Endothelial cell of umbilical vein (primary cell): ENCODE measurements at regions not wholly inside any gene's neighbourhood (a gene's known extent, or its start where the extent isn't known, plus 50 kb on each side); places are given as distances from the start of the nearest gene placed in this dataset.

Experiments
- BruUV-seq: library from RNA; stranded (reverse); fragments of 400-500 nt; replicated peaks from 2 replicates; lab custom pipeline; 2021; lab: Mats Ljungman, UMichigan
- CTCF ChIA-PET: fragments of 300-600, 350-600 bp; sonication (Branson Sonifier 250); formaldehyde crosslinking; loops from one replicate; lab custom pipeline; 2021; ENCODE audit warnings: antibody characterized with exemption, inconsistent platforms; lab: Charles Lee
- POLR2A ChIA-PET: fragments of 300-600, 350-600 bp; sonication (Branson Sonifier 250); formaldehyde crosslinking; loops from one replicate; lab custom pipeline; 2021; ENCODE audit warnings: antibody characterized with exemption, inconsistent platforms; lab: Charles Lee
- DNase-seq: peaks from one replicate; pipeline ENCODE4 v3.0.0-alpha.2; 2011; ENCODE audit warnings: low read depth, low spot score
- FAIRE-seq: peaks from 2 replicates; lab custom pipeline; 2011; peaks lifted over from hg19 to GRCh38; lab: Jason Lieb, UNC
- H2AFZ ChIP-seq: 2 replicates; pipeline ENCODE4 v1.6.0; 2012; ENCODE audit warnings: low read depth, low read length, control low read depth, inconsistent platforms
- H3K27ac ChIP-seq: 2 replicates; pipeline ENCODE4 v1.5.1; 2011; ENCODE audit warnings: low read depth, mild to moderate bottlenecking, control low read depth, low read length, moderate library complexity; ENCODE audit not compliant: insufficient read depth
- H3K27me3 ChIP-seq, 2 experiments: 2 replicates each; pipeline versions ENCODE4 v1.6.0 to v1.6.1; 2011; ENCODE audit warnings: low read length in 2 of 2, mixed read lengths in 1 of 2; ENCODE audit not compliant: control insufficient read depth in 2 of 2, insufficient read depth in 2 of 2
- H3K36me3 ChIP-seq, 2 experiments: 2 replicates in 1 of 2; 3 replicates in 1 of 2; pipeline ENCODE4 v1.5.1; 2011; ENCODE audit warnings: low read length in 2 of 2, mild to moderate bottlenecking in 1 of 2, moderate library complexity in 1 of 2; ENCODE audit not compliant: control insufficient read depth in 2 of 2, insufficient read depth in 2 of 2; ENCODE audit errors: extremely low read depth in 1 of 2
- H3K4me1 ChIP-seq: 3 replicates; pipeline ENCODE4 v1.5.1; 2011; ENCODE audit warnings: mild to moderate bottlenecking, low read length; ENCODE audit not compliant: control insufficient read depth, insufficient read depth; ENCODE audit errors: extremely low read depth
- H3K4me2 ChIP-seq: 2 replicates; pipeline ENCODE4 v1.6.1; 2011; ENCODE audit warnings: low read length, control low read depth, mixed read lengths; ENCODE audit not compliant: insufficient read depth
- H3K4me3 ChIP-seq, 3 experiments: fragments of 200-600 bp in 1 of 3; sonication (generic), shearing (Covaris generic) in 1 of 3; replicated peaks in 1 of 3; 2 replicates each; pipeline ENCODE4 v1.5.1; 2011 to 2016; ENCODE audit warnings: control low read depth in 3 of 3, low read length in 3 of 3, mild to moderate bottlenecking in 2 of 3, inconsistent platforms in 1 of 3, low read depth in 1 of 3, moderate library complexity in 1 of 3; ENCODE audit not compliant: insufficient read depth in 1 of 3
- H3K79me2 ChIP-seq: 2 replicates; pipeline ENCODE4 v1.6.0; 2012; ENCODE audit warnings: low read length, inconsistent platforms; ENCODE audit not compliant: control insufficient read depth, insufficient read depth
- H3K9ac ChIP-seq: replicated peaks from 2 replicates; pipeline ENCODE3; 2011; ENCODE audit warnings: low read length, control low read depth; ENCODE audit not compliant: insufficient read depth; ENCODE audit errors: extremely low read depth
- H3K9me1 ChIP-seq: replicated peaks from 3 replicates; pipeline ENCODE4 v1.6.0; 2011; ENCODE audit warnings: mild to moderate bottlenecking, low read length; ENCODE audit not compliant: control insufficient read depth, insufficient read depth; ENCODE audit errors: extremely low read depth
- H3K9me3 ChIP-seq: replicated peaks from 2 replicates; pipeline ENCODE4 v1.5.1; 2012; ENCODE audit warnings: low read length, inconsistent platforms; ENCODE audit not compliant: control insufficient read depth, insufficient read depth
- H4K20me1 ChIP-seq: replicated peaks from 2 replicates; pipeline ENCODE3; 2011; ENCODE audit warnings: mild to moderate bottlenecking, low read length; ENCODE audit not compliant: control insufficient read depth, insufficient read depth; ENCODE audit errors: extremely low read depth
- EZH2 ChIP-seq: IDR thresholded peaks from 2 replicates; pipeline ENCODE4 v1.6.1; 2012; ENCODE audit warnings: borderline replicate concordance, low read depth, mild to moderate bottlenecking, moderate library complexity, low read length, inconsistent platforms; ENCODE audit not compliant: severe bottlenecking
- FOS ChIP-seq: IDR thresholded peaks from 2 replicates; pipeline ENCODE4 v1.6.1; 2011; ENCODE audit warnings: mild to moderate bottlenecking, low read length, moderate library complexity, borderline replicate concordance; ENCODE audit not compliant: insufficient read depth
- GATA2 ChIP-seq: IDR thresholded peaks from 2 replicates; pipeline ENCODE4 v1.7.0; 2011; ENCODE audit warnings: low read depth, mild to moderate bottlenecking, moderate library complexity, mixed read lengths, low read length; ENCODE audit not compliant: insufficient read length, insufficient read depth
- JUN ChIP-seq: IDR thresholded peaks from 2 replicates; pipeline ENCODE4 v1.6.1; 2011; ENCODE audit warnings: borderline replicate concordance, low read depth; ENCODE audit not compliant: insufficient read length, insufficient read depth
- MYC ChIP-seq: IDR thresholded peaks from one replicate; pipeline ENCODE4 v1.6.1; 2011; ENCODE audit warnings: mild to moderate bottlenecking, low read depth, low read length
- POLR2A ChIP-seq: IDR thresholded peaks from 2 replicates; pipeline ENCODE4 v1.6.1; 2012; ENCODE audit warnings: low read depth, mild to moderate bottlenecking, control low read depth, low read length
- POLR2AphosphoS5 ChIP-seq: IDR thresholded peaks from 2 replicates; pipeline ENCODE4 v1.6.1; 2012; ENCODE audit warnings: low read depth, mild to moderate bottlenecking, control low read depth, low read length, moderate library complexity; ENCODE audit not compliant: insufficient read depth
- dilution Hi-C: fragments of 300-500 bp; cut with MboI; formaldehyde crosslinking; loops from one replicate; pipeline ENCODE4 v1.15.0; 2019; ENCODE audit warnings: low sequenced_read_pairs; ENCODE audit not compliant: extremely low pct_ligation_motif_present
- intact Hi-C: fragments of 100-400 bp; cut with micrococcal nuclease; formaldehyde crosslinking; loops from one replicate; pipeline ENCODE4 v1.10.0; 2022
- TF ChIP-seq, protein P1 (sequence below): IDR thresholded peaks from 2 replicates; pipeline ENCODE4 v1.6.1; 2011; ENCODE audit not compliant: insufficient read depth, insufficient read length
- TF ChIP-seq, protein P2 (sequence below), 2 donors: IDR thresholded peaks; 1 replicate in 1 of 2; 2 replicates in 1 of 2; pipeline ENCODE4 v1.5.1; 2011; ENCODE audit warnings: low read length in 2 of 2, mild to moderate bottlenecking in 2 of 2, moderate library complexity in 2 of 2, control low read depth in 1 of 2, inconsistent platforms in 1 of 2, low read depth in 1 of 2; ENCODE audit not compliant: insufficient read depth in 1 of 2; ENCODE audit errors: extremely low read depth in 1 of 2

DNA sequence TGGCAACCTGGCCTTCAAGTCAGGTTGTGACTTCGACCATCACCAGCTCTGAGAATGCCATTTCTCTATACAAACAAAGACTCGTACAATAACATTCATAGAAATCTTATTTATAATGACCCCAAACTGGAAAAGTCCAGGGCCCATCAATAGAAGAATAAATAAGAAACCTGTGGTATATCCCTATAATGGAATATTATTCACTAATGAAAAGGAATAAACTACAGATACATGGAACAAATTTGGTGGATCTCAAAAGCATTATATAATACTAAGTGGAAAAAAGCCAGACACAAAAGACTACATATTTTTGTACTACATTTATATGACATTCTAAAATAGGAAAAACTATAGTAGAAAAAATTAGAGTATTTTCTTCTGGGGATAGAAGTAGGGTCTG, 109.4 kb upstream of the INPP4B start:
- H3K9me1 ChIP-seq, result no peaks in the 10 kb centered on the region
- H3K4me1 ChIP-seq, result no peaks in the 10 kb centered on the region
- FAIRE-seq (no peak), DNase-seq (no peak)
- no peak overlapping the region for H3K4me2 ChIP-seq
- no peaks in the 10 kb centered on the region for H3K79me2 ChIP-seq
- H4K20me1 ChIP-seq, result no peaks in the 10 kb centered on the region
- H2AFZ ChIP-seq, result no peak overlapping the region
- ChIA-PET POLR2A (no interaction called here), CTCF (no interaction called here)
- no TSS peak for BruUV-seq
- H3K27ac ChIP-seq, result no peak overlapping the region
- dilution Hi-C loops (no loop called here), intact Hi-C loops (no loop called here)
- no peak overlapping the region for H3K9ac ChIP-seq
- no peaks in the 10 kb centered on the region for H3K27me3 ChIP-seq
- no peak for TF ChIP-seq MYC
- no peak overlapping the region for H3K4me3 ChIP-seq
- H3K36me3 ChIP-seq, result no peaks in the 10 kb centered on the region
- H3K9me3 ChIP-seq, result no peaks in the 10 kb centered on the region

DNA sequence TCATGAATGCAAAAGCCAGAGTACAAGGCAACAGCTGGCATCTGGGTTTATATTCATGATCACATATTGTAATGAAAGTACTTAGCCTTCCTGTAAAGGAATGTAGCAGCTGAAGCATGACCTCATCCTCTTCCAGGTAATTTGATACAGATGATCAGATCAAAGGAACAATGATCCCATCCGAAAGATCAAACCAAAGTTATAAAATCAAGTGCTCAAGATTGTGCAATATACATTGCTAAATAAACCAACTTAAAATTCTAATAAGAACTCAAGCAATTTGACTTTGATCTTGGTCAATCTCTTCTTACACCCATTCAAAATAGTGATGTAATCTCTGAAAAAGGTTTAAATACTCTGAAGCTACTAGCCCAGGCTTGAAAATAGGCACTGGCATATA, 113.1 kb upstream of the INPP4B start:
- BruUV-seq, result no TSS peak
- POLR2A ChIA-PET, result no interaction called here
- no peak for TF ChIP-seq POLR2A
- TF ChIP-seq MYC, result no peak
- no peak for TF ChIP-seq JUN
- TF ChIP-seq EZH2, result no peak
- TF ChIP-seq, protein P1, sequence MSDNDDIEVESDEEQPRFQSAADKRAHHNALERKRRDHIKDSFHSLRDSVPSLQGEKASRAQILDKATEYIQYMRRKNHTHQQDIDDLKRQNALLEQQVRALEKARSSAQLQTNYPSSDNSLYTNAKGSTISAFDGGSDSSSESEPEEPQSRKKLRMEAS, result no peak
- TF ChIP-seq GATA2, result no peak
- TF ChIP-seq, protein P2, sequence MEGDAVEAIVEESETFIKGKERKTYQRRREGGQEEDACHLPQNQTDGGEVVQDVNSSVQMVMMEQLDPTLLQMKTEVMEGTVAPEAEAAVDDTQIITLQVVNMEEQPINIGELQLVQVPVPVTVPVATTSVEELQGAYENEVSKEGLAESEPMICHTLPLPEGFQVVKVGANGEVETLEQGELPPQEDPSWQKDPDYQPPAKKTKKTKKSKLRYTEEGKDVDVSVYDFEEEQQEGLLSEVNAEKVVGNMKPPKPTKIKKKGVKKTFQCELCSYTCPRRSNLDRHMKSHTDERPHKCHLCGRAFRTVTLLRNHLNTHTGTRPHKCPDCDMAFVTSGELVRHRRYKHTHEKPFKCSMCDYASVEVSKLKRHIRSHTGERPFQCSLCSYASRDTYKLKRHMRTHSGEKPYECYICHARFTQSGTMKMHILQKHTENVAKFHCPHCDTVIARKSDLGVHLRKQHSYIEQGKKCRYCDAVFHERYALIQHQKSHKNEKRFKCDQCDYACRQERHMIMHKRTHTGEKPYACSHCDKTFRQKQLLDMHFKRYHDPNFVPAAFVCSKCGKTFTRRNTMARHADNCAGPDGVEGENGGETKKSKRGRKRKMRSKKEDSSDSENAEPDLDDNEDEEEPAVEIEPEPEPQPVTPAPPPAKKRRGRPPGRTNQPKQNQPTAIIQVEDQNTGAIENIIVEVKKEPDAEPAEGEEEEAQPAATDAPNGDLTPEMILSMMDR (IDR thresholded peaks at IDR 0.05; ENCODE audit: extremely low read depth in 1 of 2, insufficient read depth in 1 of 2, low read depth in 1 of 2, low read length in 2 of 2), result no peak
- TF ChIP-seq POLR2AphosphoS5, result no peak
- no peak for TF ChIP-seq FOS
- H3K4me2 ChIP-seq, result no peak overlapping the region
- no peaks in the 10 kb centered on the region for H3K4me1 ChIP-seq
- no peak overlapping the region for H3K9ac ChIP-seq
- no peaks in the 10 kb centered on the region for H3K9me3 ChIP-seq
- no peaks in the 10 kb centered on the region for H4K20me1 ChIP-seq
- H3K36me3 ChIP-seq, result no peaks in the 10 kb centered on the region
- H2AFZ ChIP-seq, result no peak overlapping the region
- intact Hi-C loops (no loop called here), dilution Hi-C loops (no loop called here)
- H3K9me1 ChIP-seq, result no peaks in the 10 kb centered on the region
- no peak overlapping the region for H3K4me3 ChIP-seq
- no peak for FAIRE-seq
- H3K27ac ChIP-seq, result no peak overlapping the region
- DNase-seq, result no peak
- H3K79me2 ChIP-seq, result no peaks in the 10 kb centered on the region
- H3K27me3 ChIP-seq, result no peaks in the 10 kb centered on the region
- CTCF ChIA-PET, result no interaction called here
